HG03558 (cell line): ENCODE measurements at regions not wholly inside any gene's neighbourhood (a gene's known extent, or its start where the extent isn't known, plus 50 kb on each side); places are given as distances from the start of the nearest gene placed in this dataset.

Source experiments
- ATAC-seq: cut with Tn5 transposase; IDR thresholded peaks from one replicate; pipeline ENCODE4 v1.9.1; 2021; ENCODE audit warnings: moderate number of reproducible peaks; ENCODE audit not compliant: unreplicated experiment; ENCODE audit errors: extremely low read depth

DNA sequence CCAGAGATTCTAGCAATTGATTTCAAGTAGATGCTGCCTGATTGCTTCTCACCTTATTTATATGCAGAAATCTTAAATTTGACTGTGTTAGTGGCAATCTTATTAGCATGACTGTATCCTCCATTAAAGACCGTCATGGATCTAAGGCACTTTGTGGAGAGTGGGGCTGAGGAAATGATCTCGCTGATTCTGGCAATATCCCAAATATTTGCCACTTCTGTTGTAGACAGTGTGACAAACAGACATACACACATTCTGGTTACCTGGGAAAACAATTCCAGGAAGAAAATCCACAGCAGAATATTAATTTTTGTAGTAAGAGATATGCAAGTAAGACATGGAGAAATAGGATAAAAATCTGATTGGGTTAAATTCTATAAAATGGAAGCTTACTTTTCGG, 269.0 kb upstream of the G2E3 start:
- no peak for ATAC-seq

DNA sequence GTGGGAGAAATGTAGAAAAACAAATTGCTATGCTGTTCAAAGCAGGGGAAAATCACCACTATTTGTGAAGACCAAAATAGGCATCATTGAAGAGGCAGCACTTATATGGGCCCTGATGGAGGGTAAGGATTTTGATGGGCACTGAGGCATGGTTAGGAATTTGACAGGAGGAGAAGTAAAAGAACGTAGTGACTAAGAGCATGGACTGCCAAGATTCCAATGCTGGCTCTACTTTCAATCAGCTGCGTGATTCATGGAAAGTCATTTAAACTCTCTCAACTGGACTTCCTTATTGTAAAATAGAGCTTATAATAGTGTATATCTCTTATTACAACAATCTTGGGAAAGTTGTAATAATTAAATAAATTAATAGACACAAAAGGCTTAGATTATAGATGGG, 267.7 kb upstream of the G2E3 start:
- no peak for ATAC-seq

GRCh38 chr14:30292541-30292940, 266.4 kb upstream of the G2E3 start:
- ATAC-seq, result no peak

GRCh38 chr14:30295980-30296379, 263.0 kb upstream of the G2E3 start:
- no peak for ATAC-seq

DNA sequence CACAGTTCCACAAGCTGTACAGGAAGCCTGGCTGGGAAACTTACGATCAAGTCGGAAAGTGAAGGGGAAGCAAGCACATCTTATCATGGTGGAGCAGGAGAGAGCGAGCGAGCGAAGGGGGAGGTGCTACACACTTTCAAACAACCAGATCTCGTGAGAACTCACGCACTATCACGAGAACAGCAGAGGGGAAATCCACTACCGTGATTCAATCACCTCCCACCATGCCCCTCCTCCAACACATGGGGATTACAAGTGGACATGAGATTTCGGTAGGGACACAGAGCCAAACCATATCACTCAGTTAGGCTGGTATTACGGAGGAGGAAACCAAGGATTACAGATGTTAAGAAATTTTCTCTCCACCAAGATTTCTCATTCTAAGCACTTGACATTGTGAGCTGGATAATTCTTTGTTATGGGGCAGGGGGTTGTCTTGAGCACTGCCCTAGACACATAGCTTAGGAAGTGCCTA, 262.0 kb upstream of the G2E3 start:
- ATAC-seq, result no peak

DNA sequence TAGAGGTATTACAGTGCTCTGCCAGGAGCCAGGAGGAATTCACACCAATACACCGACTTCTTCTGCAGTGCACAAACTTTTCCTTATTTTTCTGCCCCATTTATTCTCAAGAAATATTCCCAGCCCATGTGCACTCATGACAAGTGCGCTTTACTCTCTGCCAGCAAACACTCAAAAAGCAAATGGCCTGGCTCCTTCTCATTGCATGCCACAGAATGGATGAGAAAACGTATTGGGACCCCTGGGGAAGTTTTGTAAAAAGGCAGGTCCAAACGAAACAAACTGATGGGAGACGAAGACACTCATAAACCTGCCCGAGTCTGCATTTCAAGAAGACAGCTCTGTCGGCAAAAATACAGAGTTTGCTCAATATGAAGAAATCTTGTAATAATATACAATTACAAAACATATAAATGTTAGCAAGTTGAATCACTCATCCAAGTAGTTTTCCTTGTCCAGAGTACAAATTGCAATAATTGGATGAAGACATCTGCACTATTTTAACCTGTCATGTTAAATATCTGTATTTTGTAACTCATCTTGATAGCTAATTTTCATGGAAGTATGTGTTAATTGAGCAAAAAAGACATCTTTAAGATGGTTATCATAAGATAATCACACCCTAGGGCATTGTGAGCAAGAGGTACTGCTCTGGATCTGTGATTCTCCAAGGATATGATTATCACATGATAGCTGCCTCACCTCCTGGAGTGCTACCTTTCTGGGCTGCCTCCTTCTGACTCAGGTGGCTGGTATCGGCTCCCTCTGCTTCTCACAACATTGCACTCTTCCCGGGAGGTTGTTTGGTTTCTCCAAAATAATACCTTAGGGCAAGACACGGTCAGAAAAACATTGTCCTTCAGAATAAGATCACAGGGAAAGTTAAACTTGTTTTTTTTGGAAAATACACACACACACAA, 260.8 kb upstream of the G2E3 start:
- no peak for ATAC-seq

DNA sequence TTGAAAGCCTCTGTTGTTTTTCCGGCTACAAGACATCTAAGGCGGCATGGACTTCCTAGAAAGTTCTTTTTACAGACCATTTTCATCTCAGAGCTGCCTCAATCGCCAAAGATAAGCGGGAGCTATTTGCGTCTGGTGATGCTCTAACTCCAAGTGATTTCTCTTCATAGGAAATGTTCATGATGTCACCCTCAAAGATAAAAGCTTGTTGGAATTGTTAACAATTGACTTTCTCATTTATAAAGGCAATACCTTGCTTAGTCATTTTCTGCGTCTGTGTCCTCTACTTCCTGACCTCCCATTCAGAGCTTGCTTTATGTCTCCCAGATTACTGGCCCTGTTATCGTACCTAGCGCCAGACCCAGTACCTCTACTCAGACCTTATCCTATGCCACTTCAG, 259.0 kb upstream of the G2E3 start:
- ATAC-seq, result no peak

- no peak for ATAC-seq
Measured at GRCh38 chr14:30303350-30303749, 255.6 kb upstream of the G2E3 start.

DNA sequence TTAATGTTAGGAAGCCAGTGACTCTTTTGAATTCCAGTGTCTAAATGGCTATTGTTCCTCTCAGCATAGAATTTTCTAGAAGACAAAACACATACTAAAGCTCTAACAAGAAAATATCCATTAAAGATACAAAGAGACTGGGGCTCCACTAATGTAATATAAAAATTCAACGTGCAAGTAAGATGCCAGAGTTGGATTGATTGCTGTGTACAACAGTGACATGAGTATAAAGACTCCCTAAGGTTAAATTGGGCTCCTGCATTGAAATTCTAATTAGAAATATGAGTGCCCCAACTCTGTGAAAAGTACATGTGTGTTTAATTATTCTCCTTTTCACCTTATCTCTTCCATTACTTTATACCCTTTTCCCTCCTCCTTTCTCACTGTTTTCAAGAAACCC, 253.6 kb upstream of the G2E3 start:
- ATAC-seq, result no peak

DNA sequence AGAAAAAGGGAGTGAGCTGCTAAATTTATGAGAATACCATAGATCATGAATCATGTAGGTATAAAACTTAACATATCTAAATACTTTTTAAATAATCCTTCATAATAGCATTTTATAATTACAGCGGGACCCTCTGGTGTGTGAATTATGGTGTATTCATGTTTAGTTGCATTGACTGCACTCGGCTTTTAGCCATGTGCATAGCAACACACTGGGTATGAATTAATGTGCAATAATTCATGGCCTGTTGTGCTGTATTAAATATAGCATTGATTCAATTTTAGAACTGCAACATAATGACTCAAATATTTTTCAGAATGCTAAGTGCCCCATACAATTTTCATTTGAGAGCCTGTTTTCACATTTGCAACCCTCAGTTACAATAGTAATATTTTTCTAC, 249.6 kb upstream of the G2E3 start:
- no peak for ATAC-seq

DNA sequence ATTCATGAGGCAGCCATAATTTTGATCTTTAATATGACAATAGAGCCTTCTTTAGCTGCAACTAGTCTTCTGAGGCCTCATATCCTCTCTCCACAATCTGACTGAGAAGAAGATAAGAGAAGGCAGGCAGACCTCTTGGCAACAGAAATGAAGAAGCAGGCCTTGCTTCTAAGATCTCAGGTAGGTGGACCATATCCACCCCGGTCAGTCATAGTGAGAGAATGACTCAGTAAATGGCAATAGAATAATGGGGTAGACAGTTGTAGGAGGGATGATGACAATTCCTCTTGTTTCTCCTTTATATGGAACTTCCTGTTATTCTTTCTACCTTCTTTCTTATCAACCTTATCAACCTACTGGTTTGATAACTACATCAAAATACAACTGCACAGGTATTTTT, 246.7 kb upstream of the G2E3 start:
- ATAC-seq, result no peak

GRCh38 chr14:30317729-30318128, 241.2 kb upstream of the G2E3 start:
- no peak for ATAC-seq

- no peak for ATAC-seq
Measured at GRCh38 chr14:30322819-30323218, 236.1 kb upstream of the G2E3 start.

DNA sequence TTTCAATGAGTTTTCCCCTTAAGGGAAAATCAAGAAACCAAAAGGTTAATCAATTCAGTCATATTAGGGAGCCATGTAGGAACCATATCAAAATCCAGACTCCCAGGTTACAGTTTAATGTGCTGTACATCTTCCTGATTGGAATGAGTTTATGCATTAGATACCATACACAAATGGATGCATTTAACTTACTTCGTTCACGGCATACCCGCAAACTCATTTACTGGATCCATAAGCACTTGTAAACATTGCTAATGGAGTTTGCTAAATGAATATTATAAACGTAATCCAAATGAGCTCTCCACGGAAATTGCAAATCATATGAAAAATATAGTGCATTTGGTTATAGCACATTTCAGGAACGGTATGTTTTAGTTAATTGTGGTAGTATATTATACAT, 228.9 kb upstream of the G2E3 start:
- ATAC-seq, result no peak

- no peak for ATAC-seq
Measured at GRCh38 chr14:30330445-30330844, 228.5 kb upstream of the G2E3 start.

DNA sequence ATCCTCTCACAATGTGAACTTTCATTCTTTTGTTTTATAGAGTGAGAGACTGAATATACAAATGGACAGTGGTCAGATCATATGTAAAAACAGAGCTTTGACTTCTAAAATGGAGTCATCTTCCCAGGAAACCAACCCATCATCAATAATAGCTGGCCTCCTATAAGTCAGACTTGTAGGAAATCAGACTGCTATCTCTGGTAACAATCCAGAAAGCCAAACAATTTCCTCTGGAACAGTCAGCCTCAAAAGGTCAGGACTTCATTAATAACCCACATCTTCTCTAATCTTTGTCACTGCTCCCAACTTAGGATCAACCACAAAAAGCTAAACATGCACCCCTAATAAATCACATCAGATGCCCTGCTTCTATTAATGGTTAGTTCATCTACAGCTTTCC, 227.9 kb upstream of the G2E3 start:
- ATAC-seq, result no peak

- no peak for ATAC-seq
Measured at GRCh38 chr14:30332374-30332773, 226.6 kb upstream of the G2E3 start.

- no peak for ATAC-seq
Measured at GRCh38 chr14:30333934-30334333, 225.0 kb upstream of the G2E3 start.

- no peak for ATAC-seq
Measured at GRCh38 chr14:30337456-30337855, 221.5 kb upstream of the G2E3 start.

DNA sequence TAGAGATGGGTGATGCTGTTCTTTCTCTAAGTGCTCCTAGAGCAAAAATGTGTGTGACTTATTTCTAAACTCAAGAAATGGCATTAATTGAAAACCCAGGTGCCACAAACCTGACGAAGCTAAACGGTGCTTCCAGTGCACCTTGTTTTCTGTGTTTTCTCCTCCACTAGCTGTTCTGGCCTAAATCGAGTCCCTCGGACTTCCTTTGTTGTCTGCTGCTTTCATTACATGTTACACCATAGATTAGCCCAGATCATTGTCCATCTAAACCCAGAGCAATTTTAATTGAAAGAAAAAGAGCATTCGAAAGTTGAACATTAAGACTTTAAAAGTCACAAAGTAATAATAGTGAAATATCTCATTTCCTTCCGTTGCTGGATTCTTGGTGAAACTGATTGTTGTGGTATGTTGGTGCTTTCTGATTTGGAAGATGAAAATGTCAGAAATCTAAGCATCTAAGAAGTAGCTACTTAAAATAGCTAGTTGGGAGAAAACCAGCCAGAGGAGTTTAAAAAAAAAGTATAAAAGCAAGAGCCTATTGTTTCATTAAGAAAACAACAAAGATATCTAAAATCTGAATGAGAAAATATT, 219.6 kb upstream of the G2E3 start:
- ATAC-seq, result no peak

DNA sequence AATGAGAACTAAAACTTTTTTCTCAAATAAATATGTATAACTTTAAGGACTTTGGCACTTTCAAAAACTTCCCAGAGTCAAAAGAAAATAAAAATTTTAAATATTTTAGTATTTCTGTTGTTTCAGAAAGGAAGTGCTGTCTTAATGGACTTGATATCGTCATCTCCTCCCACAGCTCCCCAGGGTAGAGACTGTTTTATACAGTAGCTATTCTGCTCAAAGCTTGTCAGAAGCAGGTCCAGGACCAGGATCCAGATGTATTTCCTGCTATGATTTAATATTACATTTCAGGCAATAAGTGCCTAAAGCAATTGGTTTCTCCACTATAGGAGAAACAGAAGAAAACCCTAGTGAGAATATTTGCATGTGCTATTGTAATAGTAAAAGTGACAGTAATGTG, 218.5 kb upstream of the G2E3 start:
- ATAC-seq, result no peak

GRCh38 chr14:30345511-30345910, 213.4 kb upstream of the G2E3 start:
- ATAC-seq, result no peak
